ENCODE measurements at regions not wholly inside any gene's neighbourhood (a gene's known extent, or its start where the extent isn't known, plus 50 kb on each side); places are given as distances from the start of the nearest gene placed in this dataset.

DNA sequence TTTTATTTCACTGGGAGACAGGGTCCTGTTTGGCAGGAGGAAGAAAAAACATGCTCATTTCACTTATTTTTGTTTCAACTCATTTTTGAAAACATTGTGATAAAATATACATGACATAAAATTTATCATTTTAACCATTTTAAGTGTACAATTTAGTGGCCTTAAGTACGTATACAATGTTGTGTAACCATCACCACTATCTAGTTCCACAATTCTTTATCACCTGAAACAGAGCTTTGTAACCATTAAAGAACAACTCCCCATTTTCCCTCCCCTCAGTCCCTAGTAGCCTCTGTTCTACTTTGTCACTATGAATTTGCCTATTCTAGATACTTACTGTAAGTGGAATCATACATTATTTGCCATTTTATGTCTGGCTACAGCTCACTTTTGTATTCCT is 143.8 kb downstream of the GPAT3 start:
- no peaks in the 10 kb centered on the region for H3K36me3 ChIP-seq (ENCODE audit: insufficient read depth, low read length, poor library complexity, severe bottlenecking)
- no TSS peak for BruUV-seq (replicated peaks)
- H3K27ac ChIP-seq (ENCODE audit: low read depth, low read length, poor library complexity, severe bottlenecking), result no peak overlapping the region
- intact Hi-C loops (cut with micrococcal nuclease; ENCODE audit: unreplicated experiment), result no loop called here
- CTCF ChIA-PET, result interaction anchor here (0.5 kb wide), 1 partner anchor 1217 kb away, joined by 3 read pairs; no protein-coding TSS in a partner anchor
- H3K4me1 ChIP-seq (ENCODE audit: insufficient read depth, low read length, poor library complexity, severe bottlenecking), result peaks cover 22% of the 10 kb centered on the region
- H3K9me3 ChIP-seq (ENCODE audit: low read depth, low read length, poor library complexity, severe bottlenecking), result no peaks in the 10 kb centered on the region
- H3K4me3 ChIP-seq (ENCODE audit: low read depth, low read length, poor library complexity, severe bottlenecking), result no peak overlapping the region
- POLR2A ChIA-PET (ENCODE audit: low non-redundant PET), result interaction anchor here (0.6 kb wide), 1 partner anchor 74 kb away, joined by 3 read pairs; no protein-coding TSS in a partner anchor
- TF ChIP-seq, protein P1, sequence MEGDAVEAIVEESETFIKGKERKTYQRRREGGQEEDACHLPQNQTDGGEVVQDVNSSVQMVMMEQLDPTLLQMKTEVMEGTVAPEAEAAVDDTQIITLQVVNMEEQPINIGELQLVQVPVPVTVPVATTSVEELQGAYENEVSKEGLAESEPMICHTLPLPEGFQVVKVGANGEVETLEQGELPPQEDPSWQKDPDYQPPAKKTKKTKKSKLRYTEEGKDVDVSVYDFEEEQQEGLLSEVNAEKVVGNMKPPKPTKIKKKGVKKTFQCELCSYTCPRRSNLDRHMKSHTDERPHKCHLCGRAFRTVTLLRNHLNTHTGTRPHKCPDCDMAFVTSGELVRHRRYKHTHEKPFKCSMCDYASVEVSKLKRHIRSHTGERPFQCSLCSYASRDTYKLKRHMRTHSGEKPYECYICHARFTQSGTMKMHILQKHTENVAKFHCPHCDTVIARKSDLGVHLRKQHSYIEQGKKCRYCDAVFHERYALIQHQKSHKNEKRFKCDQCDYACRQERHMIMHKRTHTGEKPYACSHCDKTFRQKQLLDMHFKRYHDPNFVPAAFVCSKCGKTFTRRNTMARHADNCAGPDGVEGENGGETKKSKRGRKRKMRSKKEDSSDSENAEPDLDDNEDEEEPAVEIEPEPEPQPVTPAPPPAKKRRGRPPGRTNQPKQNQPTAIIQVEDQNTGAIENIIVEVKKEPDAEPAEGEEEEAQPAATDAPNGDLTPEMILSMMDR (conservative IDR thresholded peaks at IDR 0.05; ENCODE audit: low read depth, low read length), result no peak
- TF ChIP-seq EZH2 (IDR thresholded peaks at IDR 0.05; ENCODE audit: borderline replicate concordance, low read depth, low read length, poor library complexity, severe bottlenecking), result no peak
- no peak for DNase-seq (ENCODE audit: low spot score)
- H3K27me3 ChIP-seq (replicated peaks; ENCODE audit: insufficient read depth, low read depth, low read length, poor library complexity), result no peaks in the 10 kb centered on the region

DNA sequence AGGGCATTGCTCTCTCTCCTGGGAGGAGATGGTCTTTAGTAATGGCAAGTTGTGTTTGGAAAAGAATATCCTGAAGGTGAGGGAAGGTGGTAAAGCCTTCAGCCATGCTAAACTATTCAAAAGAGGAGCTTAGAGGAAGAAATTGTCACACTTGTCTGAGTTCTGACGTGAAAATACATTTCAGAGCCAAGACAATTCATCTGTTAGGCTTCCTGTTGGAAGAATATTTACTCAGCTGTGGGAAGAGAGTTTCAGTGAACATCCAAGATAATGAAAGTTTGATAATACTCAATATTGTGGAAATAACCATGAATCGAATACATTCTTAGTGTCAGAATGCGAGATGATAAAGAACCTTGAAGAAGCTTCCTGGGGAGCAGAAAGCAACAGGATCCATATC is 143.3 kb downstream of the GPAT3 start:
- TF ChIP-seq, protein P1 (conservative IDR thresholded peaks at IDR 0.05; ENCODE audit: low read depth, low read length), result no peak
- TF ChIP-seq EZH2 (IDR thresholded peaks at IDR 0.05; ENCODE audit: borderline replicate concordance, low read depth, low read length, poor library complexity, severe bottlenecking), result no peak
- Histone ChIP-seq H3K27ac (ENCODE audit: low read depth, low read length, poor library complexity, severe bottlenecking) (no peak overlapping the region), H3K27me3 (replicated peaks; ENCODE audit: insufficient read depth, low read depth, low read length, poor library complexity) (no peaks in the 10 kb centered on the region), H3K4me1 (ENCODE audit: insufficient read depth, low read length, poor library complexity, severe bottlenecking) (peaks cover 22% of the 10 kb centered on the region), H3K36me3 (ENCODE audit: insufficient read depth, low read length, poor library complexity, severe bottlenecking) (no peaks in the 10 kb centered on the region), H3K4me3 (ENCODE audit: low read depth, low read length, poor library complexity, severe bottlenecking) (no peak overlapping the region), H3K9me3 (ENCODE audit: low read depth, low read length, poor library complexity, severe bottlenecking) (no peaks in the 10 kb centered on the region)
- POLR2A ChIA-PET (ENCODE audit: low non-redundant PET), result interaction anchor here (0.6 kb wide), 1 partner anchor 74 kb away, joined by 3 read pairs; no protein-coding TSS in a partner anchor
- intact Hi-C loops (cut with micrococcal nuclease; ENCODE audit: unreplicated experiment), result no loop called here
- no TSS peak for BruUV-seq (replicated peaks)
- no peak for DNase-seq (ENCODE audit: low spot score)
- CTCF ChIA-PET, result interaction anchor here (0.5 kb wide), 1 partner anchor 1217 kb away, joined by 3 read pairs; no protein-coding TSS in a partner anchor

DNA sequence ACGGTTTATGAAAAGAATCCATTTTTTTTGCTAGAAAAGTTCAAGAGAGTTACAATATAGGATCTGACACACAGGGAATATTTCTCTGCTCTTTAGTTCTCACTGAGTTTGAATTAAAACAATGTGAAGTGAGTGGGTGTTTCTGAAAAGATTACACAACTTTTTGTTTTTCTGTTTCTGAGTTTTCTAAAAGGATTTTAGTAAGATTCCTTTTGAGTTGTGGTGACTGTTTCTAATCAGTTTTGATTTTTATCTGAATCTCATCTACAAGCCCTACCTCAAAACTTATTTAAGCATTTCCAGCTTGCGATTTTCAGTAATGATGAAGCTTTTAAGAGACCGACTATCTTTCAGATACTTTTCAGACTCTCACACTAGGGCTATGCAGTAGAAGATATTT is 141.7 kb downstream of the GPAT3 start:
- DNase-seq (ENCODE audit: low spot score), result no peak
- intact Hi-C loops (cut with micrococcal nuclease; ENCODE audit: unreplicated experiment), result no loop called here
- H3K36me3 ChIP-seq (ENCODE audit: insufficient read depth, low read length, poor library complexity, severe bottlenecking), result no peaks in the 10 kb centered on the region
- peak overlapping the region; percentile 27 for H3K27ac ChIP-seq (ENCODE audit: low read depth, low read length, poor library complexity, severe bottlenecking)
- TF ChIP-seq, protein P1 (conservative IDR thresholded peaks at IDR 0.05; ENCODE audit: low read depth, low read length), result no peak
- no peak for TF ChIP-seq EZH2 (IDR thresholded peaks at IDR 0.05; ENCODE audit: borderline replicate concordance, low read depth, low read length, poor library complexity, severe bottlenecking)
- no peaks in the 10 kb centered on the region for H3K9me3 ChIP-seq (ENCODE audit: low read depth, low read length, poor library complexity, severe bottlenecking)
- no TSS peak for BruUV-seq (replicated peaks)
- ChIA-PET CTCF (no interaction called here), POLR2A (ENCODE audit: low non-redundant PET) (no interaction called here)
- H3K4me3 ChIP-seq (ENCODE audit: low read depth, low read length, poor library complexity, severe bottlenecking), result no peak overlapping the region
- H3K27me3 ChIP-seq (replicated peaks; ENCODE audit: insufficient read depth, low read depth, low read length, poor library complexity), result no peaks in the 10 kb centered on the region
- peaks cover 15% of the 10 kb centered on the region for H3K4me1 ChIP-seq (ENCODE audit: insufficient read depth, low read length, poor library complexity, severe bottlenecking)
